Activated gamma-delta T cell treated with Interleukin-2 at 50 U/mL for 16 hours (primary cell): ENCODE measurements at regions not wholly inside any gene's neighbourhood (a gene's known extent, or its start where the extent isn't known, plus 50 kb on each side); places are given as distances from the start of the nearest gene placed in this dataset.

Source experiments
- DNase-seq: peaks from one replicate; pipeline ENCODE4 v3.0.0-alpha.2; 2020

DNA sequence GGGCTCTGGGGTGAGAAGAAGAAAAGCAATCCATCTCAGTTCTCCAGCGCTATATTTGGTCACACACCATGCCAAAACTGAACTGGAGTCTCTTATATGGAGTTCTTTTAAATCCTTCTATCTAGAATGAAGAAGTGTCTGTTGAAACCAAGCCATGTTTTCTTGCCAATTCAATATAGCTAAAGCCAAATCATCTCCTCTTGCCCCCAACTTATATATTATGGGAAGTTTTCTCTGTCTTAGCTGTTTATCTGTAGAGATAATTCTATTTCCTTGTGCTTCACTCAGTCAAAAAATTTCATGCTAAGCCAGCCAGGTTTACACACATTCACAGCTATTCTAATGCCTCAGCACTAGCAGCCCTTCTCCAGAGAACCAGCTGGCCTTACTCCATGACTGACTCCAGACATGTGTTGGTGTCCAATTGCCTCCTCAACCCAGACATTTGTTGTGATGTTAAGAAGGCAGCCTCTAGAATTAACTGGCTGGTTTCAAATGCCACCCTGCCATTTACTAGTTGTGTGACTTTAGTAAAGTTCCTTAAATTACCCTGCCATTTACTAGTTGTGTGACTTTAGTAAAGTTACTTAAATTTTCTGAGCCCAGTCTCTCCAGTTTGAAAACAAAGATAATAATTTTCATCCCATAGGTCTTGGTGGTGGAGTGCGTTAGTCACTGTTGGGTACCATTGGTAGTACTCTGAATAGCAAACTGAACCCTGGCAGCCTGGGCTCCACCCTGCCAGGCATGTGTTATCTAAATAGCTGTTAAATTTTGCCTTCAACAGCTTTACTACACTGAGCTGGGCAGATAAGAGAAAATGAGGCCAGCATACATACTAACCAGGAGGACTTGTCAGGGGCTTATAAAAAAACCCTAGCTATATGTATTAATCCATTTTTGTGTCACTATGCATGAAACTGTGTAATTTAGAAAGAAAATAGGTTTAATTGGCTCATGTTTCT lies 525.1 kb downstream of the LMO7 start:
- DNase-seq = no peak

GRCh38 chr13:76160506-76160905 lies 524.4 kb downstream of the LMO7 start:
- DNase-seq = no peak

DNA sequence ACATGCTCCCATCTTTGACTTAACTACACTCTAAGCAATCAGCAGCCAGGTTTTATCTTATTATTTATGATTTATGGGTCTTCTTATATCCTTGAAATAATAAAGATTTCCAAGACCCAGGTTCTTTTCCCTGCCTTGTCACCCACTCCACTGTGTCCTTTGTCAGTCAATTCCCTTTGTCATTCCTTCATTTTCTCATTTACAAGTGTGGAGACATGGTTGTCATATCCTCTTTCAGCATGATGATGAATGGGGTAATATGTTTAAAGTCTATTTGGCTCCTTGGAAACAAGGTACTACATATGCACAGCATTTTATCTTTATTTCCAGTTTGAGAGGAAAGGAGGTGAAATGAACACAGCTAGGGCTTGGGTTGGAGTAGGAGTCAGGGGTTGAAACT lies 521.8 kb downstream of the LMO7 start:
- no peak for DNase-seq

- no peak for DNase-seq
Observed at GRCh38 chr13:76153239-76153638, 517.1 kb downstream of the LMO7 start.

DNA sequence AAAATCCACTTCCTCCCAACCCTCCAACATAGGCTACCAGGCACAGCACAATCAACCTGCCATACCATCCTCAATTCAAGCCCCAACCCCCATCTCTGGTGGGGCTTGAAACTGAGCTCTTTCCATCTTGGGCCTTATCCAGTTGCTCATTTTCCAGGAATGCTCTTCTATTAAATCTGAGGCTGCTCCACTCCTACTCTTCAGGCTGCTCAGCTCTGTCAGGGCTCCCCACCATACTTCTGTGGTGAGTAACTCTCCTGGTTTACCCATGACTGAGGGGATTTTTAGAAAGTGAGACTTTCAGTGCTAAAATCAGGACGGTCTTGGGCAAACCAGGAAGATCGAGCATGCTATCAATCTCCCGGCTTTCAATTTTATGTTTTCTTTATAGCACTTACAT lies 512.8 kb downstream of the LMO7 start:
- DNase-seq = no peak

- no peak for DNase-seq
Observed at GRCh38 chr13:76148374-76148773, 512.2 kb downstream of the LMO7 start.

DNA sequence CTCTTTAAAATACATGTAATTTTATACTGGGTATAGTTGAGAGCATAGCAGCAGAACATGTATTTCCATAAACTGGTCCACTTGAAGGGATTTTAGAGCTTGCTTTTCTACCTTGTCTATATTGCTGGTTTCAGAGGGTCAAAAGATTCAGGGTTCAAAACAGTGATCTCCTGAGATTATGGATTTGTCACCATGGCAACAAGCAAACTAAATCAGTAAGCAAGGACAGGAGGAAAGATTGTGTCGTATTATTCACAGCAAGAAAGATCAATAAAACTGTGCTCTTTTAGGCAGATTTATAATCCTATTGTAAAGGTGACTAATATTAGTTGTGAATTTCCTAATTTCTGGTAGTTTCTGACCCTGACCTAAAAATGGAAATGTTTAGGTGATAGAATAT lies 496.4 kb downstream of the LMO7 start:
- no peak for DNase-seq

DNA sequence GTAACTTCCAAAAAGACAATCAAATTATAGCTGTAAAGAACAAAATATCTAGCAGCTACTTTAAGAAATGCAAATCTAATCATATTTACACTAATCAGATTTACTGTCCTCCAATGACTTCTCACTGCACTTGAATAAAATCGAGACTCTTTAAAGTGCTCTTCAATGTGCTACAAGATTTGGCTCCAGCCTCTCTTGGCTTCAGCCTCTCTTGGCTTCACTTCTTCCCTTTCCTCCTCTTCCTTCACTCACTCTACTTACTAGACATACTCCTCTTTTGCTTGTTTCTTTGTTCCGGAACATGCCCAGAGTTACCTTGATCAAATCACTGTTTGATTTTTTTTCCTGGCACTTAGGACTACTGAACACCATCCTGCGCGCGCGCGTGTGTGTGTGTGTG lies 495.4 kb downstream of the LMO7 start:
- DNase-seq = no peak

DNA sequence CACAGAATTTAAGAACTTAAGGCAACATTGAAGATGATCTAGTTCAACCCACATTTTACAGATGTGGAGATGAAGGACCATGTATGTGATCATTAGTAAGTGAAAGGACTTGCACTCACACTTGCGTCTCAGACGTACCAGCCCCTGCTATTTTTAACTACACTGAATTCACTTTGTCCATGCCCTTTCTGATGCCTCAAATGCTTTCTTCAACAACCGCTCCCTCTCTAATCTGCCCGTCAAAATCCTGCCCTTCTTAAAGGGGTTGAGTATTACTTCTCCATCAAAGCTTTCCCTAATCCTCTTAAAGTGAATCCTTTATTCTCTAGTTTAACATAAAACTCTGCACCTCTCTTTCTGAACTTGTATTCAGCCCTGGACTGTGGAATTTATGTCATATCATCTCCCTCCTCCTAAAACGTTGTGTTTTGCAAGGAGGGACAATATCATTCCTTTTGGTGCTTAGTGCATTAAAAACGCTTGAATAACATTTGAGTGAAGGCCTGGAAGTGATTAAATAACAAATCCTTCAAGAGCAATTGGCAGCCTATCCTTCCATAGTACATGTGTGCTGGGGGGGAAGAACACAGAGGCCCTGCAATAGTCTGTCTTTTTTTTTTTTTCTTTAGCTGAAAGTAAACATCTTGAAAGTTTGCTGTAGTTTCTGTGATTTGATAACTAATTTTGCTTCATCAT lies 493.3 kb downstream of the LMO7 start:
- no peak for DNase-seq

DNA sequence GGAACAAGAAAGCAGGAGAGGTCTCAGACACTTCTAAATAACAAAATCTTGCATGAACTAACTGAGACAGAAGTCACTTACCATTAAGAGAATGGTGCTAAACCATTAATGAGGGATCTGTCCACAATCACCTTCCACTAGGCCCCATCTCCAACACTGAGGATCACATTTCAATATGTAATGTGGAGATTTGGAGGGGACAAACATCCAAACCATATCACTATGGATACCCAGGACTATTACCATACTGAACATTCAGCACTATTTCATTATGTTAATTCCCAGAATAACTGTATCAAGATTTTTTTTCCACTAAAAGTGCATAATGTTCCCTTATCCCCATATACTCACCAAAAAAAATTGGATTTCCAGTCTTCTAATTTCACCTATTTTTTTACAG lies 491.8 kb downstream of the LMO7 start:
- DNase-seq = no peak

GRCh38 chr13:76123548-76123947 lies 487.4 kb downstream of the LMO7 start:
- DNase-seq = no peak

DNA sequence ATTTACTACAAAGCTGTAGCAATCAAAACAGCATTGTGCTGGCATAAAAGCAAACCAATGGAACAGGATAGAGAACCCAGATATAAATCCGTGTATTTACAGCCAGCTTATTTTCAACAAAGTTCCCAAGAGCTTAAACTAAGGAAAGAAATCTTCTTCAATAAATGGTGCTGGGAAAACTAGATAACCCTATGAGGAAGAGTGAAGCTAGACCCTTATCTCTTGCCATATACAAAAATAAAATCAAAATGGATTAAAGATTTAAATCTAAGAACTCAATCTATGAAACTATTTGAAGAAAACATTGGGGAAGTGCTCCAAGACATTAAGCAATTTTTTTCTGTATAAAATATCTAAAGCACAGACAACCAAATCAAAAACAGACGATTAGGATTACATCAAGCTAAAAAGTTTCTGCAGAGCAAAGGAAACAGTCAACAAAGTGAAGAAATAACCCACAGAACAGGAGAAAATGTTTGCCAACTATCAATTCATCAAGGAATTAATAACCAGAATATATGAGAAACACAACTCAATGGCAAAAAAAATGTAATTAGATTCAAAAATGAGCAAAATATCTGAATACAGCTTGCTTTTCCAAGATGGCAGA lies 480.7 kb downstream of the LMO7 start:
- DNase-seq = no peak

DNA sequence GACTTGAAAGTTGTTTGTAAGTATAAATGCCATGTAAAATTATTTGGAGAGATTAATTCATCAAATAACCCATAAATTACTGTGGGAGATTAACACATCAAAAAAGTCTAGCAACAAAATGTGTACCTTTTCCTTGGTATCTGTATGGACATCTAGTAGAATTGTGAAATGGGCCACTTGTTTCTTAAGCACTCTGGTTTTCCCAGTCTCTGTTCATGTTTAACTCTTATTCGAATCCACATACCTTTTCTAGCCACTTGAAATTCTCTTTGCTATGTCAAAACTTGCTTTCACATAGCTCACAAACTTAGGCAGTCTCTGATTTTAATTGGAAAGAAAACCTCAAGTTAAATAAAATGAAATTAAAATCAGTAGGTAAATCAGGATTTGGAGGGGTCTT lies 470.6 kb downstream of the LMO7 start:
- no peak for DNase-seq

DNA sequence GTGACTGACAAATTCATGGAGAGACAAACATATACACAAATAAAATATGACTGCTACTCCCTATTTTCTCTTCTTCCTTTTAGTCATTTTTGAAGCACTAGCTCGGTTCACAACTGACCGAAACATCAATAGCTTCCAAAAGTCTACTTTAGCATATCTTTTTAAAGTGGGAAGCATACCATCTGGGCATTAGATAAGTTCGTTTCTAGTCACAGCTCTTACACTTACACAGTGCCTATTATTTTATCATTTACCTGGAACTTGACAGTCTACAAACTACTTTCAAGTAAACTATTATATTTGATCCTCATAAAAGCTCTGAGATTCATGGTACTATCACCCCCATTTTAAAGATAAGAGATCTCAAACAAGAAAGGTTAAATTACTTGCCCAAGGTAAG lies 458.5 kb downstream of the LMO7 start:
- DNase-seq = no peak

DNA sequence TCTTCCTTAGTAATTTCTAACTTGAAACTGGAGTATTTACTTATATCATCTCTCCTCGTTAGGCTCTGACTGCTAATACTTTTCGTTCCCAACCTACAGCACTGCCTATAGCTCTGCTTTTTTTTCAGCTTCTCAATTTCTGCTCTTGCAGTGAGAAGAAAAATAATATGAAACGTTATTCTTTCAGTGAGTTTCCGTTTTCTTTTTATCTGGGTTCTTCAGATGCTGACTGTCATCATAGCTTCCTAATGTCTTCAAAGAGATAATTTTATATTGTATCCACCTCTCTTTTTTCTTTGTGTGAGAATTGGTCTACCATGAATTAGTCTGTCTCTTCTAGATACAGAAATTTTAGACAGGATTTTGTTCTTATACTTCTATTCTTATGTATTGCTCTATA lies 454.9 kb downstream of the LMO7 start:
- DNase-seq = no peak

- DNase-seq = no peak
Observed at GRCh38 chr13:76086729-76087128, 450.6 kb downstream of the LMO7 start.

- DNase-seq = no peak
Observed at GRCh38 chr13:76067850-76068249, 431.7 kb downstream of the LMO7 start.

DNA sequence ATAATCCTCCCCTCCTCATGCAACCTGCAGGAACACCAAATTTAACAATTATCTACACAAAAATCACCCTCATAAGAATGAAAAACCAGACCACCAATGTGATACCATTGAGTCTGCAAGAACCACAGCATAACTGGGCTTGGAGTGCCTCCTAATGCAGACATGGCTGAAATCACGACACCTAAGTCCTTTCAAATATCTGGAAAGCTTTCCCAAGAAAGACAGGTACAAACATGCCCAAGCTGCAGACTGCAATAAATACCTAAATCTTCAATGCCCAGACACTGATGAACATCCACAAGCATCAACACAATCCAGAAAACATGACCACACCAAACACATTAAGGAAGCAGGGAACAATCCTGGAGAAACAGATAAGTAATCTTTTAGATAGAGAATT lies 417.1 kb downstream of the LMO7 start:
- DNase-seq = no peak

- DNase-seq = no peak
Observed at GRCh38 chr13:76049376-76049746, 413.2 kb downstream of the LMO7 start.

GRCh38 chr13:76048675-76049375 lies 412.7 kb downstream of the LMO7 start:
- no peak for DNase-seq

DNA sequence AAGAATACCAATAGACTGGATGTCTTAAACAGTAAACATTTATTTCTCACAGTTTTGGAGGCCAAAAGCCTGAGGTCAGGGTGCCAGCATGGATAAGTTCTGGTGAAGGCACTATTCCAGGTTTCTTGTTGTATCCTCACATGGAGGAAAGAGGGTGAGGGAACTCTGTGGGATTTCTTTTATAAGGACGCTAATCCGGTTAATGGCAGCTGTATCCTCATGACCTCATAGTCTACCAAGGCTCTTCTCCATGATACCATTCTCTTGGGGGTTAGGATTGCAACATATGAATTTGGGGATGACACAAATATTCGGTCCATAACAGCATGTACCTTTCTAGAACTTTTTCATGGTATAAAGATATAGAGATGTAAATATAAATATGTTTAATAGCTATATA lies 412.0 kb downstream of the LMO7 start:
- no peak for DNase-seq

DNA sequence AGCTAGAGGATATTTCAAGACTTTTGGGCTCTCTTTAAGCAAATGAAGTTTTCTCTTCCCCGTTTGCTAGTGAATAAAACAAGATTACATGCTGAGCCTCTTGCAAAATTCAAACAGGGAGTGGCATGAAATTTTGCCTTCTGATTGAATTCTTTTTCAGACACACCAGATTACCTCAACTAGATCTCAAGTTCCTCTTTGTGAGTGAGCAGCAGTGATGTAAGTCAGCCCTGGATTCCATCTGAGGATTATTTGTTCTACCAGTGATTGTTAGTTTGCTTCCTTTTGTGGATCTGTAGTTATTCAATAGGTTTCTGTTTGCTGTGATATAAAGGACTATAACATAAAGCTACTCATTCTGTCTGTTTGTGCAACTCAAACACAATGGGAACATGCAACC lies 407.7 kb downstream of the LMO7 start:
- DNase-seq = no peak
